GM12892 (cell line): ENCODE measurements at regions not wholly inside any gene's neighbourhood (a gene's known extent, or its start where the extent isn't known, plus 50 kb on each side); places are given as distances from the start of the nearest gene placed in this dataset.

Source experiments
- POLR2A ChIP-seq: IDR thresholded peaks from 2 replicates; pipeline ENCODE4 v1.6.1; 2011; ENCODE audit warnings: low read depth, low read length, control low read depth
- POLR2AphosphoS5 ChIP-seq: IDR thresholded peaks from 2 replicates; pipeline ENCODE4 v1.6.1; 2011; ENCODE audit warnings: low read depth, low read length, control low read depth

DNA sequence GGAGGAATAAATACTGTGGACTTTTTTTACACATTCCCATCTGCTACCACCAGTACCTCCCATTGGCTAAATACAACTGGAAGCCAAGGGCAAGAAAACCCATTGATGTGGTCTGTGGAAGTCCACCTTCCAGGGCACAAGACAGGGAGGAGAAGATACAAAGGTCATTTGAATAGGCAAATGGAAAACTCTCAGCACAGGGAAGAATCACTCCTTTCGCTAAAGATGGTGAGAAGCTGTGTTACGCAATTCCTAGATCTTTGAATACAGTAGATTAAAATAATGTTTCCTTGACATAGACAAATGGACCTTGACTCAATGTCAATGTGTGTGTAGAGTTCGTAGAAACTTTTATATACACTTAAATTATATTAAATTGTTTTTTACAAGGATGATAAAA lies 70.9 kb upstream of the ERBB4 start:
- TF ChIP-seq POLR2A, result no peak
- no peak for TF ChIP-seq POLR2AphosphoS5
